Liver (tissue), 8 donors: ENCODE measurements at regions not wholly inside any gene's neighbourhood (a gene's known extent, or its start where the extent isn't known, plus 50 kb on each side); places are given as distances from the start of the nearest gene placed in this dataset.

ENCODE experiments used
- DNase-seq: peaks from one replicate; pipeline ENCODE4 v3.0.0-alpha.2; 2017; ENCODE audit warnings: low spot score
- H3K27ac ChIP-seq, 2 donors: one replicate each; pipeline ENCODE4 v1.7.0; 2013; ENCODE audit warnings: inconsistent platforms in 2 of 2, low read length in 2 of 2, control low read depth in 1 of 2, low read depth in 1 of 2, mild to moderate bottlenecking in 1 of 2
- H3K27me3 ChIP-seq, 4 donors: one replicate each; pipeline versions ENCODE4 v1.6.1 to v1.7.0; 2013; ENCODE audit warnings: low read length in 3 of 4, inconsistent platforms in 1 of 4, mild to moderate bottlenecking in 1 of 4, moderate library complexity in 1 of 4; ENCODE audit not compliant: control insufficient read depth in 4 of 4, insufficient read depth in 4 of 4
- H3K36me3 ChIP-seq, 4 donors: one replicate each; pipeline versions ENCODE4 v1.6.1 to v1.7.0; 2013; ENCODE audit warnings: low read length in 3 of 4, mild to moderate bottlenecking in 3 of 4, low read depth in 1 of 4, moderate library complexity in 1 of 4; ENCODE audit not compliant: control insufficient read depth in 4 of 4, insufficient read depth in 3 of 4
- H3K4me1 ChIP-seq, 4 donors: one replicate each; pipeline versions ENCODE4 v1.6.1 to v1.7.0; 2013; ENCODE audit warnings: low read length in 3 of 4, mild to moderate bottlenecking in 3 of 4, moderate library complexity in 1 of 4; ENCODE audit not compliant: control insufficient read depth in 4 of 4, insufficient read depth in 4 of 4
- H3K4me3 ChIP-seq, 3 donors: one replicate each; pipeline versions ENCODE4 v1.6.1 to v1.7.0; 2013; ENCODE audit warnings: low read length in 3 of 3, control low read depth in 1 of 3, low read depth in 1 of 3, mild to moderate bottlenecking in 1 of 3
- H3K9ac ChIP-seq, 2 donors: one replicate each; pipeline ENCODE4 v1.7.0; 2013; ENCODE audit warnings: low read length in 2 of 2, mild to moderate bottlenecking in 2 of 2, moderate library complexity in 2 of 2, control low read depth in 1 of 2, low read depth in 1 of 2
- H3K9me3 ChIP-seq, 4 donors: one replicate each; pipeline versions ENCODE4 v1.6.1 to v1.7.0; 2013; ENCODE audit warnings: low read length in 3 of 4; ENCODE audit not compliant: control insufficient read depth in 4 of 4
- EGR1 ChIP-seq, 2 donors: IDR thresholded peaks; 2 replicates each; pipeline ENCODE4 v1.6.1; 2016 to 2018; ENCODE audit warnings: antibody characterized with exemption in 2 of 2, low read depth in 2 of 2
- FOXA1 ChIP-seq: IDR thresholded peaks from 2 replicates; pipeline ENCODE4 v1.6.1; 2016; ENCODE audit warnings: antibody characterized with exemption
- FOXA2 ChIP-seq: IDR thresholded peaks from 2 replicates; pipeline ENCODE4 v1.6.1; 2016; ENCODE audit warnings: antibody characterized with exemption
- GABPA ChIP-seq, 2 donors: IDR thresholded peaks in 1 of 2; conservative IDR thresholded peaks in 1 of 2; 2 replicates each; pipeline ENCODE4 v1.6.1; 2016; ENCODE audit warnings: antibody characterized with exemption in 2 of 2, mild to moderate bottlenecking in 1 of 2, moderate library complexity in 1 of 2
- HNF4A ChIP-seq, 2 donors: conservative IDR thresholded peaks; 2 replicates each; pipeline ENCODE4 v1.6.1; 2016; ENCODE audit warnings: antibody characterized with exemption in 2 of 2, mild to moderate bottlenecking in 2 of 2
- HNF4G ChIP-seq: IDR thresholded peaks from 2 replicates; pipeline ENCODE4 v1.6.1; 2016; ENCODE audit warnings: antibody characterized with exemption
- JUND ChIP-seq, 2 donors: IDR thresholded peaks; 2 replicates each; pipeline ENCODE4 v1.6.1; 2016; ENCODE audit warnings: antibody characterized with exemption in 2 of 2
- NR2F2 ChIP-seq: IDR thresholded peaks from 2 replicates; pipeline ENCODE4 v1.6.1; 2016; ENCODE audit warnings: antibody characterized with exemption
- RAD21 ChIP-seq, 2 donors: IDR thresholded peaks; 2 replicates each; pipeline ENCODE4 v1.6.1; 2016; ENCODE audit warnings: antibody characterized with exemption in 2 of 2, mild to moderate bottlenecking in 2 of 2
- REST ChIP-seq: IDR thresholded peaks from 2 replicates; pipeline ENCODE4 v1.6.1; 2016; ENCODE audit warnings: antibody characterized with exemption, mild to moderate bottlenecking
- RXRA ChIP-seq, 2 donors: IDR thresholded peaks; 2 replicates each; pipeline ENCODE4 v1.6.1; 2017 to 2018; ENCODE audit warnings: antibody characterized with exemption in 2 of 2, mild to moderate bottlenecking in 1 of 2
- SP1 ChIP-seq: IDR thresholded peaks from 2 replicates; pipeline ENCODE4 v1.6.1; 2018; ENCODE audit warnings: antibody characterized with exemption, mild to moderate bottlenecking
- TAF1 ChIP-seq: conservative IDR thresholded peaks from 2 replicates; pipeline ENCODE4 v1.6.1; 2016; ENCODE audit warnings: antibody characterized with exemption, mild to moderate bottlenecking
- YY1 ChIP-seq: IDR thresholded peaks from 2 replicates; pipeline ENCODE4 v1.6.1; 2016; ENCODE audit warnings: antibody characterized with exemption, mild to moderate bottlenecking
- WGBS: extraction: QIAGEN DNeasy Blood & Tissue Kit; methylation state at CpG from one replicate; pipeline ENCODE4 v1.1.7; 2013; 5-methylcytosine and 5-hydroxymethylcytosine counted together
- TF ChIP-seq, protein P1 (sequence below): IDR thresholded peaks from 2 replicates; pipeline ENCODE4 v1.6.1; 2016; ENCODE audit warnings: antibody characterized with exemption
- TF ChIP-seq, protein P2 (sequence below): IDR thresholded peaks from 2 replicates; pipeline ENCODE4 v1.6.1; 2016; ENCODE audit warnings: antibody characterized with exemption
- TF ChIP-seq, protein P3 (sequence below): fragments of 150-350 bp; IDR thresholded peaks from 2 replicates; pipeline ENCODE4 v1.5.1; 2017; ENCODE audit warnings: improper control_type of control experiment, low read depth, low read length; ENCODE audit not compliant: missing input control
- TF ChIP-seq, protein P4 (sequence below): IDR thresholded peaks from 2 replicates; pipeline ENCODE4 v1.6.1; 2016; ENCODE audit warnings: antibody characterized with exemption
- donor health status: healthy.
- donor health status: healthy.
- donor health status: healthy.
- donor health status: healthy.
- donor health status: healthy.

DNA sequence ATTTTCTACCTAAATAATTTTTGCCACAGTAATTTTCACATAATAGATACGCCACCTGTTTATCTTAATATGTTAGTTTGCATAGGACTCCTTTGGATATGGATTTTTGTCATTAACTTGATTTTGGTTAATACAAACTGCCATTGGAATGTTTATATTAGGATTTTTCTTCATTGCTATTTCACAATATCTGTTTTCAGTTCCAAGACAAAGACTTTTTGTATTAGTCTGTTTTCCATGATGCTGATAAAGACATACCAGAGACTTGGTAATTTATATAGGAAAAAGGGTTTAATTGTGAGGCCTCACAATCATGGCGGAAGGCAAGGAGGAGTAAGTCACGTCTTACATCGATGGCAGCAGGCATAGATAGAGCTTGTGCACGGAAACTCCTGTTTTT, 503.1 kb upstream of the TMEFF2 start (continued):
- TF ChIP-seq NR2F2 (no peak), GABPA (IDR thresholded peaks at IDR 0.05 in 1 of 2, conservative IDR thresholded peaks at IDR 0.05 in 1 of 2) (no peak)
- TF ChIP-seq, protein P1, sequence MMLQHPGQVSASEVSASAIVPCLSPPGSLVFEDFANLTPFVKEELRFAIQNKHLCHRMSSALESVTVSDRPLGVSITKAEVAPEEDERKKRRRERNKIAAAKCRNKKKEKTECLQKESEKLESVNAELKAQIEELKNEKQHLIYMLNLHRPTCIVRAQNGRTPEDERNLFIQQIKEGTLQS = no peak

DNA sequence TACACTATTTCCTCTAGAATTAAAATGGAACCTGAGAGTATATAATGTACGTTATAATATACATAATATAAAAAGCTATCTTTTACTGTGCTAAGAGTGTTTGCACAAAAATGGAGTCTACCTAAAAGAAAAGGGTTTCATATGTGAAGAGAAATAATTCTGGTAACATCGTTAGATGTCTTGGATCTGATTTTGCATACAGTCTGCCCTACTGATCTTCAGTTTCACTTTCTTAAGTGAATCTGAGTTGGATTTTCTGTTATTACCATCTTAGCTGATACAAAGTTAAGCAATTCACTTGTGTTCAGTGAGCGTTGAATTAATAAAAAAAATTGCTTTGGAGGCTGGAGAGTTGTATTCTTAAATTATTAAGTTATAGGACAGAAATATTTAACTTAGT, 502.1 kb upstream of the TMEFF2 start:
- 76% methylated on average over 3 of the region's 3 CpGs for WGBS
- TF ChIP-seq HNF4G (no peak), HNF4A (conservative IDR thresholded peaks at IDR 0.05) (no peak), FOXA1 (no peak), YY1 (no peak), JUND (IDR thresholded peaks at IDR 0.05) (no peak), EGR1 (IDR thresholded peaks at IDR 0.05; ENCODE audit: low read depth in 2 of 2) (no peak), GABPA (IDR thresholded peaks at IDR 0.05 in 1 of 2, conservative IDR thresholded peaks at IDR 0.05 in 1 of 2) (no peak), FOXA2 (no peak), NR2F2 (no peak), SP1 (no peak), RAD21 (IDR thresholded peaks at IDR 0.05) (no peak)
- TF ChIP-seq, protein P2, sequence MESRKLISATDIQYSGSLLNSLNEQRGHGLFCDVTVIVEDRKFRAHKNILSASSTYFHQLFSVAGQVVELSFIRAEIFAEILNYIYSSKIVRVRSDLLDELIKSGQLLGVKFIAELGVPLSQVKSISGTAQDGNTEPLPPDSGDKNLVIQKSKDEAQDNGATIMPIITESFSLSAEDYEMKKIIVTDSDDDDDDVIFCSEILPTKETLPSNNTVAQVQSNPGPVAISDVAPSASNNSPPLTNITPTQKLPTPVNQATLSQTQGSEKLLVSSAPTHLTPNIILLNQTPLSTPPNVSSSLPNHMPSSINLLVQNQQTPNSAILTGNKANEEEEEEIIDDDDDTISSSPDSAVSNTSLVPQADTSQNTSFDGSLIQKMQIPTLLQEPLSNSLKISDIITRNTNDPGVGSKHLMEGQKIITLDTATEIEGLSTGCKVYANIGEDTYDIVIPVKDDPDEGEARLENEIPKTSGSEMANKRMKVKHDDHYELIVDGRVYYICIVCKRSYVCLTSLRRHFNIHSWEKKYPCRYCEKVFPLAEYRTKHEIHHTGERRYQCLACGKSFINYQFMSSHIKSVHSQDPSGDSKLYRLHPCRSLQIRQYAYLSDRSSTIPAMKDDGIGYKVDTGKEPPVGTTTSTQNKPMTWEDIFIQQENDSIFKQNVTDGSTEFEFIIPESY = no peak
- TF ChIP-seq, protein P1 = no peak
- TF ChIP-seq, protein P3, sequence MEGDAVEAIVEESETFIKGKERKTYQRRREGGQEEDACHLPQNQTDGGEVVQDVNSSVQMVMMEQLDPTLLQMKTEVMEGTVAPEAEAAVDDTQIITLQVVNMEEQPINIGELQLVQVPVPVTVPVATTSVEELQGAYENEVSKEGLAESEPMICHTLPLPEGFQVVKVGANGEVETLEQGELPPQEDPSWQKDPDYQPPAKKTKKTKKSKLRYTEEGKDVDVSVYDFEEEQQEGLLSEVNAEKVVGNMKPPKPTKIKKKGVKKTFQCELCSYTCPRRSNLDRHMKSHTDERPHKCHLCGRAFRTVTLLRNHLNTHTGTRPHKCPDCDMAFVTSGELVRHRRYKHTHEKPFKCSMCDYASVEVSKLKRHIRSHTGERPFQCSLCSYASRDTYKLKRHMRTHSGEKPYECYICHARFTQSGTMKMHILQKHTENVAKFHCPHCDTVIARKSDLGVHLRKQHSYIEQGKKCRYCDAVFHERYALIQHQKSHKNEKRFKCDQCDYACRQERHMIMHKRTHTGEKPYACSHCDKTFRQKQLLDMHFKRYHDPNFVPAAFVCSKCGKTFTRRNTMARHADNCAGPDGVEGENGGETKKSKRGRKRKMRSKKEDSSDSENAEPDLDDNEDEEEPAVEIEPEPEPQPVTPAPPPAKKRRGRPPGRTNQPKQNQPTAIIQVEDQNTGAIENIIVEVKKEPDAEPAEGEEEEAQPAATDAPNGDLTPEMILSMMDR = no peak
- Histone ChIP-seq H3K4me1 (no peaks in the 10 kb centered on the region), H3K9me3 (no peaks in the 10 kb centered on the region), H3K9ac (no peak overlapping the region), H3K27ac (no peak overlapping the region), H3K36me3 (no peaks in the 10 kb centered on the region), H3K4me3 (no peak overlapping the region), H3K27me3 (no peaks in the 10 kb centered on the region)
- DNase-seq = no peak

DNA sequence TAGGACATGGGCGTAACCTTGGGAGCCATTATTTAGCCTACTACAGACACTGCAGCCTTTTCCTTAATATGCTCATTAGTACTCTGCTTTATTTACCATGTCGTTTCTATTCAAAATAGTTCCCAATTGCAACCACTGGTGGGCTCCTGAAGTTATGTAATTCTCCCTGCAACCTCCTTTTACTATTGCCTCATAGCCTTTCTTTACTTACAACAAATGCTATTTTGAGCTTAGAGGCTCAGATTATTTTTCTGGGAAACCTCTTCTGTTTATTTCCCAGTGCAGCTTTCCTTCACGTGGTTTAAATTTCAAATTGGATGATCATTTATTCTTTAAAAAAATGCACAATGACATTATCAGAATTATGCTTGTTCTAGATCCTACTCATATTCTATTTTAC, 492.3 kb upstream of the TMEFF2 start:
- Histone ChIP-seq H3K9ac (no peak overlapping the region), H3K4me1 (no peaks in the 10 kb centered on the region), H3K36me3 (no peaks in the 10 kb centered on the region), H3K27me3 (no peaks in the 10 kb centered on the region), H3K27ac (no peak overlapping the region), H3K9me3 (no peaks in the 10 kb centered on the region), H3K4me3 (no peak overlapping the region)
- no peak for DNase-seq
- no peak for TF ChIP-seq HNF4A (conservative IDR thresholded peaks at IDR 0.05)
- no peak for TF ChIP-seq SP1
- TF ChIP-seq REST = no peak
- TF ChIP-seq, protein P2 = no peak
- TF ChIP-seq HNF4G = no peak
- TF ChIP-seq FOXA2 = no peak
- TF ChIP-seq RXRA (IDR thresholded peaks at IDR 0.05) = no peak
- no peak for TF ChIP-seq TAF1
- TF ChIP-seq RAD21 (IDR thresholded peaks at IDR 0.05) = no peak
- TF ChIP-seq, protein P4, sequence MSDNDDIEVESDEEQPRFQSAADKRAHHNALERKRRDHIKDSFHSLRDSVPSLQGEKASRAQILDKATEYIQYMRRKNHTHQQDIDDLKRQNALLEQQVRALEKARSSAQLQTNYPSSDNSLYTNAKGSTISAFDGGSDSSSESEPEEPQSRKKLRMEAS = no peak
- TF ChIP-seq EGR1 (IDR thresholded peaks at IDR 0.05; ENCODE audit: low read depth in 2 of 2) = no peak
- 63% methylated on average over 3 of the region's 3 CpGs for WGBS
